ENCODE measurements at regions not wholly inside any gene's neighbourhood (a gene's known extent, or its start where the extent isn't known, plus 50 kb on each side); places are given as distances from the start of the nearest gene placed in this dataset.

- no peak overlapping the region for H3K27ac ChIP-seq (replicated peaks)
- no peak for DNase-seq
- no peaks in the 10 kb centered on the region for H3K36me3 ChIP-seq
- H3K9me3 ChIP-seq (replicated peaks), result peaks cover 32% of the 10 kb centered on the region
- intact Hi-C loops (cut with micrococcal nuclease), result no loop called here
- no peak for TF ChIP-seq CTCF (IDR thresholded peaks at IDR 0.05; ENCODE audit: borderline replicate concordance)
- H3K4me3 ChIP-seq, result no peak overlapping the region
- peaks cover 15% of the 10 kb centered on the region for H3K4me1 ChIP-seq
- H3K27me3 ChIP-seq (ENCODE audit: low read depth), result no peaks in the 10 kb centered on the region
These were observed 1560.2 kb downstream of the UQCRFS1 start for GRCh38 chr19:27652796-27653195.

DNA sequence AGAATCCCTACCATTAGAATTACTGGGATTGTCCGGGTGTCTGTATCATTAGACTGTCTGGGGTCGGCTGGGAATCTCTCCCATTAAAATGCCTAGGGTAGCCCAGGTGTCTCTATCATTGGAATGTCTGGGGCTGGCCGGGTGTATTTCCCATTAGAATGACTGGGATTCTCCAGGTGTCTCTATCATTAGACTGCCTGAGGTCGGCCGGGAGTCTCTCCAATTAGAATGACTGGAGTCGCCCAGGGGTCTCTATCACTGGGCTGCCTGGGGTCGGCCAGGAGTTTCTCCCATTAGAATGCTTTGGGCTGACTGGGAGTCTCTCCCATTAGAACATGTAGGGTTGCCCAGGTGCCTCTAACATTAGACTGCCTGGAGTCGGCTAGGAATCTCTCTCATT lies 1560.7 kb downstream of the UQCRFS1 start:
- TF ChIP-seq CTCF (IDR thresholded peaks at IDR 0.05; ENCODE audit: borderline replicate concordance), result no peak
- no peak overlapping the region for H3K27ac ChIP-seq (replicated peaks)
- H3K27me3 ChIP-seq (ENCODE audit: low read depth), result no peaks in the 10 kb centered on the region
- peaks cover 15% of the 10 kb centered on the region for H3K4me1 ChIP-seq
- no peak for DNase-seq
- no peaks in the 10 kb centered on the region for H3K36me3 ChIP-seq
- intact Hi-C loops (cut with micrococcal nuclease), result no loop called here
- H3K4me3 ChIP-seq, result no peak overlapping the region
- peaks cover 27% of the 10 kb centered on the region for H3K9me3 ChIP-seq (replicated peaks)

GRCh38 chr19:27647423-27647822 lies 1565.5 kb downstream of the UQCRFS1 start:
- no peaks in the 10 kb centered on the region for H3K36me3 ChIP-seq
- no peak for DNase-seq
- H3K9me3 ChIP-seq (replicated peaks), result peaks cover 4% of the 10 kb centered on the region
- intact Hi-C loops (cut with micrococcal nuclease), result no loop called here
- no peak overlapping the region for H3K27ac ChIP-seq (replicated peaks)
- no peak for TF ChIP-seq CTCF (IDR thresholded peaks at IDR 0.05; ENCODE audit: borderline replicate concordance)
- H3K27me3 ChIP-seq (ENCODE audit: low read depth), result no peaks in the 10 kb centered on the region
- H3K4me1 ChIP-seq, result peaks cover 5% of the 10 kb centered on the region
- no peak overlapping the region for H3K4me3 ChIP-seq

DNA sequence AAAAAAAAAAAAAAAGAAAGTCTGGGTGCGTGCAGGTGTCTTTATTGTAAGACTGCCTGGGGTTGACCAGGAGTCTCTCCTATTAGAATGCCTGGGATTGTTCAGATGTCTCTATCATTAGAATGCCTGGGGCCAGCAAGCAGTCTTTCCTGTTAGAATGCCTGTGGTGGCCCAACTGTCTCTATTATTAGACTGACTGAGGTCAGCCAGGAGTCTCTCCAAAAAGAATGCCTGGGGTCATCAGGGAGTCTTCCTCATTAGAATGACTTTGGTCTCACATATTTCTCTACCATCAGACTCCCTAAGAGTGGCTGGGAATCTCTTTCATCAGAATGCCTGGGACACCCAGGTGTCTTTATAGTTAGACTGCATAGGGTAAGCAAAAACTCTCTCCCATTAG lies 1577.5 kb downstream of the UQCRFS1 start:
- intact Hi-C loops (cut with micrococcal nuclease), result no loop called here
- H3K9me3 ChIP-seq (replicated peaks), result peaks cover 43% of the 10 kb centered on the region
- no peaks in the 10 kb centered on the region for H3K27me3 ChIP-seq (ENCODE audit: low read depth)
- no peak for TF ChIP-seq CTCF (IDR thresholded peaks at IDR 0.05; ENCODE audit: borderline replicate concordance)
- no peak overlapping the region for H3K27ac ChIP-seq (replicated peaks)
- no peak for DNase-seq
- no peak overlapping the region for H3K4me3 ChIP-seq
- H3K36me3 ChIP-seq, result no peaks in the 10 kb centered on the region
- no peaks in the 10 kb centered on the region for H3K4me1 ChIP-seq

GRCh38 chr19:27618006-27618405 lies 1594.9 kb downstream of the UQCRFS1 start:
- Histone ChIP-seq H3K27me3 (ENCODE audit: low read depth) (no peaks in the 10 kb centered on the region), H3K36me3 (no peaks in the 10 kb centered on the region), H3K27ac (replicated peaks) (no peak overlapping the region), H3K9me3 (replicated peaks) (peaks cover 100% of the 10 kb centered on the region), H3K4me1 (no peaks in the 10 kb centered on the region), H3K4me3 (no peak overlapping the region)
- no peak for DNase-seq
- intact Hi-C loops (cut with micrococcal nuclease), result no loop called here
- no peak for TF ChIP-seq CTCF (IDR thresholded peaks at IDR 0.05; ENCODE audit: borderline replicate concordance)

DNA sequence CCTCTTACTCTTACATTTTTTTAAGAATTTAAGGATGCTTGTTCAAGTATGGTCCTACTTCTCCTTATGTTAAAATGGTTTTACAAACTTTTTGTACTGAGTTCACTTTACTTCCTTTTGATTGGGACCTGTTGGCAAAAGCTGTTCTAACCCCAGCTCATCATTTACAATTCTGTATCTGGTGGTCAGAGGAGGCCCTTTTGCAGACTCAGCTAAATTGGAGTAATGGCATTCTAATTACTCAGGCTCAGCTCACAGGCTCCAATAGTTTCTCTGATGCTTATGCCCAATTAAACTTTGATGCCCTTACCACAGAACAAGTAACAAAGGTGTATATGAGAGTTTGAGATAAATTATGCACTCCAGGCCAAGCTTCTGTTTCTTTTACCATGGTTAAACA lies 1632.0 kb downstream of the UQCRFS1 start:
- H3K4me3 ChIP-seq, result no peak overlapping the region
- no peak for DNase-seq
- no peak overlapping the region for H3K27ac ChIP-seq (replicated peaks)
- H3K36me3 ChIP-seq, result no peaks in the 10 kb centered on the region
- no peaks in the 10 kb centered on the region for H3K27me3 ChIP-seq (ENCODE audit: low read depth)
- intact Hi-C loops (cut with micrococcal nuclease), result no loop called here
- H3K4me1 ChIP-seq, result no peaks in the 10 kb centered on the region
- no peak for TF ChIP-seq CTCF (IDR thresholded peaks at IDR 0.05; ENCODE audit: borderline replicate concordance)
- peaks cover 98% of the 10 kb centered on the region for H3K9me3 ChIP-seq (replicated peaks)

Data from left ventricle myocardium inferior (tissue), 1 donor.